Caki2 (cell line): ENCODE measurements at regions not wholly inside any gene's neighbourhood (a gene's known extent, or its start where the extent isn't known, plus 50 kb on each side); places are given as distances from the start of the nearest gene placed in this dataset.
A peak's percentile ranks its signal among the peaks of the same experiment; 100 is the strongest.
"Not testable (repeated sequence)": the region's sequence is repeated elsewhere in the genome, so short reads cannot be mapped to it uniquely, and the experiment has no call there.

Experiments used
- DNase-seq: peaks from one replicate; pipeline ENCODE4 v3.0.0-alpha.2; 2015; ENCODE audit warnings: low read depth
- in situ Hi-C: cut with HindIII; loops from 2 replicates; pipeline ENCODE4 v1.10.0; 2016; ENCODE audit warnings: low sequenced_read_pairs, low pct_unique_long_range_greater_than_20kb, mixed read lengths

GRCh38 chr9:80504601-80505230 lies 933.0 kb downstream of the TLE4 start:
- in situ Hi-C loops, result no loop called here
- no peak for DNase-seq

GRCh38 chr9:80503671-80504281 lies 932.0 kb downstream of the TLE4 start:
- in situ Hi-C loops, result no loop called here
- no peak for DNase-seq

GRCh38 chr9:80502306-80502705 lies 930.5 kb downstream of the TLE4 start:
- in situ Hi-C loops, result no loop called here
- DNase-seq, result no peak

- in situ Hi-C loops, result no loop called here
- no peak for DNase-seq
These were observed 929.9 kb downstream of the TLE4 start for GRCh38 chr9:80501635-80502034.

GRCh38 chr9:80500300-80500699 lies 928.5 kb downstream of the TLE4 start:
- DNase-seq, result no peak
- in situ Hi-C loops, result no loop called here

GRCh38 chr9:80498001-80498555 lies 926.3 kb downstream of the TLE4 start:
- in situ Hi-C loops, result no loop called here
- DNase-seq, result no peak

- DNase-seq, result no peak
- in situ Hi-C loops, result no loop called here
These were observed 925.3 kb downstream of the TLE4 start for GRCh38 chr9:80496901-80497556.

GRCh38 chr9:80493258-80493657 lies 921.5 kb downstream of the TLE4 start:
- DNase-seq, result peak; percentile 10
- in situ Hi-C loops, result no loop called here

GRCh38 chr9:80492221-80492620 lies 920.5 kb downstream of the TLE4 start:
- in situ Hi-C loops, result no loop called here
- DNase-seq, result no peak

- DNase-seq, result no peak
- in situ Hi-C loops, result no loop called here
These were observed 919.4 kb downstream of the TLE4 start for GRCh38 chr9:80491086-80491696.

- in situ Hi-C loops, result no loop called here
- DNase-seq, result no peak
These were observed 917.6 kb downstream of the TLE4 start for GRCh38 chr9:80489329-80489728.

- in situ Hi-C loops, result no loop called here
- DNase-seq, result no peak
These were observed 913.9 kb downstream of the TLE4 start for GRCh38 chr9:80485420-80486250.

- DNase-seq, in situ Hi-C loops: not testable (repeated sequence)
These were observed 910.5 kb downstream of the TLE4 start for GRCh38 chr9:80482251-80482650.

- no peak for DNase-seq
- in situ Hi-C loops, result no loop called here
These were observed 895.9 kb downstream of the TLE4 start for GRCh38 chr9:80467632-80468031.

- in situ Hi-C loops, result no loop called here
- no peak for DNase-seq
These were observed 893.8 kb downstream of the TLE4 start for GRCh38 chr9:80465556-80465955.

GRCh38 chr9:80449513-80449912 lies 877.7 kb downstream of the TLE4 start:
- in situ Hi-C loops, result no loop called here
- no peak for DNase-seq

- DNase-seq, result no peak
- in situ Hi-C loops, result no loop called here
These were observed 877.2 kb downstream of the TLE4 start for GRCh38 chr9:80448996-80449395.

- in situ Hi-C loops, result no loop called here
- no peak for DNase-seq
These were observed 876.1 kb downstream of the TLE4 start for GRCh38 chr9:80447876-80448275.
